GM12872 (cell line): ENCODE measurements at regions not wholly inside any gene's neighbourhood (a gene's known extent, or its start where the extent isn't known, plus 50 kb on each side); places are given as distances from the start of the nearest gene placed in this dataset.

ENCODE experiments used
- CTCF ChIP-seq: IDR thresholded peaks from 3 replicates; pipeline ENCODE4 v1.5.1; 2011; ENCODE audit warnings: low read depth, mild to moderate bottlenecking, low read length, moderate library complexity; ENCODE audit not compliant: insufficient read depth

- no peak for TF ChIP-seq CTCF
Observed at GRCh38 chr10:78526347-78526746, 492.7 kb downstream of the RPS24 start.

- TF ChIP-seq CTCF, result no peak
Observed at GRCh38 chr10:78527296-78527695, 493.6 kb downstream of the RPS24 start.

GRCh38 chr10:78528749-78529204 lies 495.1 kb downstream of the RPS24 start:
- no peak for TF ChIP-seq CTCF

- TF ChIP-seq CTCF, result no peak
Observed at GRCh38 chr10:78529262-78529661, 495.6 kb downstream of the RPS24 start.

GRCh38 chr10:78531088-78531487 lies 497.4 kb downstream of the RPS24 start:
- TF ChIP-seq CTCF, result no peak

- TF ChIP-seq CTCF, result no peak
Observed at GRCh38 chr10:78532480-78533042, 498.9 kb downstream of the RPS24 start.

- TF ChIP-seq CTCF, result no peak
Observed at GRCh38 chr10:78533098-78533497, 499.4 kb downstream of the RPS24 start.

- TF ChIP-seq CTCF, result no peak
Observed at GRCh38 chr10:78533776-78534175, 500.1 kb downstream of the RPS24 start.
